HAP-1 (cell line): ENCODE measurements at regions not wholly inside any gene's neighbourhood (a gene's known extent, or its start where the extent isn't known, plus 50 kb on each side); places are given as distances from the start of the nearest gene placed in this dataset.

Source experiments
- DNase-seq, 2 experiments: peaks; one replicate each; pipeline ENCODE4 v3.0.0-alpha.2; 2016 to 2020; ENCODE audit warnings: low spot score in 2 of 2
- H3K27me3 ChIP-seq: fragments of 250-450 bp; sonication (Bioruptor Pico); 2 replicates; pipeline ENCODE4 v1.5.1; 2020; ENCODE audit warnings: low read depth, mild to moderate bottlenecking, moderate library complexity
- H3K36me3 ChIP-seq: fragments of 250-450 bp; sonication (Bioruptor Pico); replicated peaks from 2 replicates; pipeline ENCODE4 v1.5.1; 2020; ENCODE audit warnings: mild to moderate bottlenecking
- H3K4me1 ChIP-seq: fragments of 250-450 bp; sonication (Bioruptor Pico); 2 replicates; pipeline ENCODE4 v1.5.1; 2020; ENCODE audit warnings: mild to moderate bottlenecking
- H3K4me3 ChIP-seq: fragments of 250-450 bp; sonication (Bioruptor Pico); 2 replicates; pipeline ENCODE4 v1.5.1; 2020; ENCODE audit warnings: mild to moderate bottlenecking, moderate library complexity
- H3K9me3 ChIP-seq: fragments of 250-450 bp; sonication (Bioruptor Pico); 2 replicates; pipeline ENCODE4 v1.5.1; 2020; ENCODE audit warnings: mild to moderate bottlenecking, moderate library complexity
- in situ Hi-C: fragments of 300-500 bp; cut with MboI; formaldehyde crosslinking; loops from 3 replicates; pipeline ENCODE4 v1.14.3; 2020; ENCODE audit warnings: low sequenced_read_pairs, inconsistent platforms, mixed read lengths

DNA sequence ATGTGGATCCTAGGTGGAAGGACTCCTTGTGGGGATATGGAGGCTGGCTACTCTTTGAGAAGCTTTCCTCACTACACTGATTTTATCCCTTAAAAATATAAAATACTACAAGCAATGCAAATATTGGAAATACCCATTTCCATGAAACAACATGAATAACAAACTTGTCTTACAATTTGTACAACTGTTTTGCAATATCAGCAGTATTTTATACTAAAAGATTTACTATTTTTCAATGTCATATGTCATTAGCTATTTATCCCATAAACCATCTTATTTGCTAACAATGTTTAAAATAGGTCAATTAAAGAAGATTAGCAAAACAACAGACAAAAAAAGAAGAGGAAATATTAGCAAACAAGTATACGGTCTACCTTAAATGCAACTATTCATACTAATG, 1674.1 kb downstream of the PCDH7 start:
- in situ Hi-C loops = no loop called here
- Histone ChIP-seq H3K27me3 (no peaks in the 10 kb centered on the region), H3K4me3 (no peak overlapping the region), H3K36me3 (no peaks in the 10 kb centered on the region), H3K9me3 (no peaks in the 10 kb centered on the region), H3K4me1 (no peaks in the 10 kb centered on the region)
- DNase-seq = no peak

GRCh38 chr4:32396507-32397070, 1676.4 kb downstream of the PCDH7 start:
- no peak overlapping the region for H3K4me3 ChIP-seq
- H3K27me3 ChIP-seq = no peaks in the 10 kb centered on the region
- no peaks in the 10 kb centered on the region for H3K9me3 ChIP-seq
- no peaks in the 10 kb centered on the region for H3K4me1 ChIP-seq
- no peak for DNase-seq
- in situ Hi-C loops = no loop called here
- no peaks in the 10 kb centered on the region for H3K36me3 ChIP-seq

DNA sequence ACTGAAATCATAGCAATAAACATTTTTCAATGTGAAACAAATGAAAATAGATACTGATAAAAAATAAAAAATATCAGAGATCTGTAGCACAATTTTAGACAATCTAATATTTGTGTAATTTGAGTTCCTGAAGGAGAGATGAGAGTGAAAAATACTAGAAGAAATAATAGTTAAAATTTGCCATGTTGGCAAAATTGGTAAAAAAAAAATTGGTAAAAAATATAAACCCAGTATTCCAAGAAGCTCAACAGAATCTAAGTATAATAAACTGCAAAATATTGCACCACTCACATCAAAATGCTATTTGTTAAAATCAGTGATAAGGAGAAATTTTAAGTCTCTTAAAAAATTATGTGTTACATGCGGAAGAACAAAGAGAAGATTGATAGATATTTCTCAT, 1680.7 kb downstream of the PCDH7 start:
- no peaks in the 10 kb centered on the region for H3K36me3 ChIP-seq
- H3K9me3 ChIP-seq = no peaks in the 10 kb centered on the region
- H3K27me3 ChIP-seq = no peaks in the 10 kb centered on the region
- in situ Hi-C loops = no loop called here
- no peaks in the 10 kb centered on the region for H3K4me1 ChIP-seq
- no peak for DNase-seq
- H3K4me3 ChIP-seq = no peak overlapping the region

DNA sequence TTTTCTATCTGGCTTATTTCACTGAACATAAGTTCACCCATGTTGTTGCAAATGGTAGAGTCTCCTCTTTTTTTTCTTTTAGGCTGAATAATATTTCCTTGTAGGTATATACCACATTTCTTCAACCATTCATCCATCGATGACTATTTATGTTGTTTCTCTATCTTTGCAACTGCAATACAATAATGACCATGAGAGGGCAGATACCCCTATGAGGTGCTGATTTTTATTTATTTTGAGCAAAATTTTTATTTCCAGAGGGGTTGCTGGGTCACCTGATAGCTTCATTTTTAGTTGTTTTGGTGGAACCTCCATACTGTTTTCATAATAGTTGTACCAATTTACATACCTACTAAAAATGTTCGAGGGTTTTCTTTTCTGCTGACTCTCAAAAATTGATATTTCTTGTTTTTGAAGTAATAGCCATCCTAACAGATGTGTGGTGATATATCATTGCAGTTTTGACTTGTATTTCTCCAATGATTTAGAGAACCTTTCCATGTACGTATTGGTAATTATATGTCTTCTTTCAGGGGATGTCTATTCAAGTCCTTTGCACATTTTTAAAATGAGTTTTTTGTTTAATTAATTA, 1697.0 kb downstream of the PCDH7 start:
- Histone ChIP-seq H3K27me3 (no peaks in the 10 kb centered on the region), H3K4me3 (no peak overlapping the region), H3K9me3 (no peaks in the 10 kb centered on the region), H3K36me3 (no peaks in the 10 kb centered on the region), H3K4me1 (no peaks in the 10 kb centered on the region)
- in situ Hi-C loops = no loop called here
- no peak for DNase-seq

DNA sequence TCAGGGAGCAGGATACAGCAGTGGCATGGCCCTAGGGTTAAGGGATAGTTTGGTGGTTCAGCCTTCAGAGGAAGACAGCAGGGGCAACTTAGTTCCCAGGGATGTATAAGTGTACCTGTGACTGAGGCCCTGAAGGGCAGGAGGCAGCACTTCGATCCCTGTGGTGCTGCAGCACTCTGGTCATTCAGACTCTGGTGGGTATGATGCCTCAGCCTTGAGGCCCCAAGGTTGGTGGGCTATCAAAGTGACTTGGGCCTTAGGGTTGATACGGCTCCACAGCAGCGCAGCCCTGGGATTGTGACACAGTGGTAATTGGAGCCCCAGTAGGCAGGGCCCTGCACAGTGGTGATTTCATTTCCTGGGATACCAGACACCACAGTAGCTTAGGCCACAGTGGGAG, 1703.1 kb downstream of the PCDH7 start:
- H3K9me3 ChIP-seq = no peaks in the 10 kb centered on the region
- DNase-seq = no peak
- H3K36me3 ChIP-seq = no peaks in the 10 kb centered on the region
- in situ Hi-C loops = no loop called here
- no peak overlapping the region for H3K4me3 ChIP-seq
- no peaks in the 10 kb centered on the region for H3K27me3 ChIP-seq
- H3K4me1 ChIP-seq = no peaks in the 10 kb centered on the region

DNA sequence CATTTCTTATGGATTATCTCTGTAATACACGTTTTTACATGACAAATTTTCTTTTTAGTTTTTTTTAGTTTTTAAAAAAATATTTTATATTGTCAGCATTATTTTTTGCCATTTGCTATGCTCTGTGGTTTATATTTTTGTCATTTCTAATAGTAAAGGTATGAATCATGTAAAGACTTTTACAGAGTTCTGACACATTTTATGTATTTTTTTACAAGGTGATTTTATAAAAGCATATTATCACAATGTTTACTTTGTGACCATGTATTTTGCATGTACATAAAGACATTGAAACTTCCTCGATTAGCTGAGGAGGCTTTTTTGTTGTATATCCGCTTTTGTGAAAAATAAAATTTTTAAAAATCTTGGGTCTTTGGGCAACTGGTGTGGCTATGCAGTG, 1705.1 kb downstream of the PCDH7 start:
- no peaks in the 10 kb centered on the region for H3K36me3 ChIP-seq
- DNase-seq = no peak
- no peaks in the 10 kb centered on the region for H3K9me3 ChIP-seq
- H3K4me3 ChIP-seq = no peak overlapping the region
- no peaks in the 10 kb centered on the region for H3K4me1 ChIP-seq
- H3K27me3 ChIP-seq = no peaks in the 10 kb centered on the region
- in situ Hi-C loops = no loop called here

GRCh38 chr4:32427566-32427965, 1707.4 kb downstream of the PCDH7 start:
- no peak overlapping the region for H3K4me3 ChIP-seq
- no peaks in the 10 kb centered on the region for H3K27me3 ChIP-seq
- H3K9me3 ChIP-seq = no peaks in the 10 kb centered on the region
- in situ Hi-C loops = no loop called here
- H3K36me3 ChIP-seq = no peaks in the 10 kb centered on the region
- DNase-seq = no peak
- H3K4me1 ChIP-seq = no peaks in the 10 kb centered on the region

DNA sequence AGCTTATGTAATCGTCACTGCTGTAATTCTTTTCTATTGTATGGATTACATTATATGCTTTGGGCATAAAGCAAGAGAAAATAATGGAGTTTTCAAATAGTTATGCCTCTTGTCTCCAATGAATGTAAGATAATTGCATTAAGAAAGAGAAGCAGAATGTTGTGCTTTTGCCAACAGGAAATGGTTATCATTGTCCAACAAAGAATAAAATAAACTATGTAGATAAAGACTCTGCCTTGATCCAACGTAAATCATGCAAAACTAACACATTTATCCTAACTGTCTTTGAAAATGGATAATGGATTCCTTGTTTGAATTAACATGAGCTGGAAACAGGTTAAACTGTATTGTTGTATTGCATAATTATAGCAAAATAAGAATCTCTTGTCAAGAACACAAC, 1709.0 kb downstream of the PCDH7 start:
- no peaks in the 10 kb centered on the region for H3K27me3 ChIP-seq
- no peak overlapping the region for H3K4me3 ChIP-seq
- no peaks in the 10 kb centered on the region for H3K9me3 ChIP-seq
- no peaks in the 10 kb centered on the region for H3K36me3 ChIP-seq
- in situ Hi-C loops = no loop called here
- DNase-seq = no peak
- H3K4me1 ChIP-seq = no peaks in the 10 kb centered on the region

GRCh38 chr4:32435308-32435707, 1715.1 kb downstream of the PCDH7 start:
- Histone ChIP-seq H3K4me3 (no peak overlapping the region), H3K27me3 (no peaks in the 10 kb centered on the region), H3K9me3 (no peaks in the 10 kb centered on the region), H3K4me1 (no peaks in the 10 kb centered on the region), H3K36me3 (no peaks in the 10 kb centered on the region)
- in situ Hi-C loops = no loop called here
- no peak for DNase-seq

DNA sequence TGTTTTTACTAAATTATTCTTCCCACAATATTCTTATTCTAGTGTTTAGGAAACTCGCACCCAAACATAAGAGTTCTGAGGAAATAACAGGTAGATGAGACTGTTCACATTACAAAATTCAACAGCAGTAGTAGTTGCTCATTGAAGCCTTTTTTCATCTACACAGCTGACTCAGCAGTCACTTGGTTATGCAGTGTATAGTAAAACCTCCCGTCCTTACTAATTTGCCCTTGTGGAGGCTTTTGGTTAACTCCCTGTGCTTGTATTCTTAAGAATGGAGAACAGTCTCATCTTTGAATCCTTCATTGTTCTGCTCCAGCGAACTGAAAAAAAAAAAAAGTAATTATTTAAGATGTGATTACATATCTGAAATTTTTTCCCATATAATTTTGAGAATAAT, 1716.6 kb downstream of the PCDH7 start:
- no peak for DNase-seq
- Histone ChIP-seq H3K36me3 (no peaks in the 10 kb centered on the region), H3K4me3 (no peak overlapping the region), H3K4me1 (no peaks in the 10 kb centered on the region), H3K27me3 (no peaks in the 10 kb centered on the region), H3K9me3 (no peaks in the 10 kb centered on the region)
- in situ Hi-C loops = no loop called here

- Histone ChIP-seq H3K36me3 (no peaks in the 10 kb centered on the region), H3K9me3 (no peaks in the 10 kb centered on the region), H3K27me3 (no peaks in the 10 kb centered on the region), H3K4me1 (no peaks in the 10 kb centered on the region), H3K4me3 (no peak overlapping the region)
- in situ Hi-C loops = no loop called here
- DNase-seq = no peak
Observed at GRCh38 chr4:32440391-32440790, 1720.2 kb downstream of the PCDH7 start.

DNA sequence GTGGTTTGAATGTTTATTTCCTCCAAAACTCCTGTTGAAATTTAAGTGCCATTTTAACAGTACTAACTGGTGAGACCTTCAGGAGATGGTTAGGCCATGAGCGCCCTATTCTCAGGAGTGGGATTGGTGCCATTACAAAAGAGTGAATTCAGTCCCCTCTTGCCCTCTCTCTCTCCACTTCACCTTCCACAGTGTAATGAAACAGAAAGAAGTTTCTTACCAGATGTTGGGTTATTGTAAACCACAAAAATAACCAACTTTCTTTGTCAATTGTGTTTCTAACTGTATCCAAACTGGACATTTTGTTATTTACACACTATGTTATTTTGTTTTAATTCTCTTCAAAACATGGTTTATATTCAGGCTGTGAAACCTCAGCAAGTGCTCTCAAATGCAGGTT, 1734.3 kb downstream of the PCDH7 start:
- no peaks in the 10 kb centered on the region for H3K4me1 ChIP-seq
- in situ Hi-C loops = no loop called here
- no peaks in the 10 kb centered on the region for H3K9me3 ChIP-seq
- H3K4me3 ChIP-seq = no peak overlapping the region
- no peak for DNase-seq
- no peaks in the 10 kb centered on the region for H3K27me3 ChIP-seq
- no peaks in the 10 kb centered on the region for H3K36me3 ChIP-seq

- no peak overlapping the region for H3K4me3 ChIP-seq
- H3K9me3 ChIP-seq = no peaks in the 10 kb centered on the region
- no peaks in the 10 kb centered on the region for H3K36me3 ChIP-seq
- in situ Hi-C loops = no loop called here
- H3K27me3 ChIP-seq = no peaks in the 10 kb centered on the region
- no peaks in the 10 kb centered on the region for H3K4me1 ChIP-seq
- DNase-seq = no peak
Observed at GRCh38 chr4:32455231-32455630, 1735.1 kb downstream of the PCDH7 start.

GRCh38 chr4:32460972-32461371, 1740.8 kb downstream of the PCDH7 start:
- H3K4me3 ChIP-seq = no peak overlapping the region
- no peaks in the 10 kb centered on the region for H3K27me3 ChIP-seq
- in situ Hi-C loops = no loop called here
- no peaks in the 10 kb centered on the region for H3K9me3 ChIP-seq
- no peak for DNase-seq
- H3K4me1 ChIP-seq = no peaks in the 10 kb centered on the region
- H3K36me3 ChIP-seq = no peaks in the 10 kb centered on the region

GRCh38 chr4:32462944-32463343, 1742.8 kb downstream of the PCDH7 start:
- Histone ChIP-seq H3K4me1 (no peaks in the 10 kb centered on the region), H3K4me3 (no peak overlapping the region), H3K27me3 (no peaks in the 10 kb centered on the region), H3K36me3 (no peaks in the 10 kb centered on the region), H3K9me3 (no peaks in the 10 kb centered on the region)
- DNase-seq = peak in 1 of 2 experiments; percentile 14
- in situ Hi-C loops = no loop called here
